ENCODE measurements at regions not wholly inside any gene's neighbourhood (a gene's known extent, or its start where the extent isn't known, plus 50 kb on each side); places are given as distances from the start of the nearest gene placed in this dataset.
"Not testable (repeated sequence)": the region's sequence is repeated elsewhere in the genome, so short reads cannot be mapped to it uniquely, and the experiment has no call there.

DNA sequence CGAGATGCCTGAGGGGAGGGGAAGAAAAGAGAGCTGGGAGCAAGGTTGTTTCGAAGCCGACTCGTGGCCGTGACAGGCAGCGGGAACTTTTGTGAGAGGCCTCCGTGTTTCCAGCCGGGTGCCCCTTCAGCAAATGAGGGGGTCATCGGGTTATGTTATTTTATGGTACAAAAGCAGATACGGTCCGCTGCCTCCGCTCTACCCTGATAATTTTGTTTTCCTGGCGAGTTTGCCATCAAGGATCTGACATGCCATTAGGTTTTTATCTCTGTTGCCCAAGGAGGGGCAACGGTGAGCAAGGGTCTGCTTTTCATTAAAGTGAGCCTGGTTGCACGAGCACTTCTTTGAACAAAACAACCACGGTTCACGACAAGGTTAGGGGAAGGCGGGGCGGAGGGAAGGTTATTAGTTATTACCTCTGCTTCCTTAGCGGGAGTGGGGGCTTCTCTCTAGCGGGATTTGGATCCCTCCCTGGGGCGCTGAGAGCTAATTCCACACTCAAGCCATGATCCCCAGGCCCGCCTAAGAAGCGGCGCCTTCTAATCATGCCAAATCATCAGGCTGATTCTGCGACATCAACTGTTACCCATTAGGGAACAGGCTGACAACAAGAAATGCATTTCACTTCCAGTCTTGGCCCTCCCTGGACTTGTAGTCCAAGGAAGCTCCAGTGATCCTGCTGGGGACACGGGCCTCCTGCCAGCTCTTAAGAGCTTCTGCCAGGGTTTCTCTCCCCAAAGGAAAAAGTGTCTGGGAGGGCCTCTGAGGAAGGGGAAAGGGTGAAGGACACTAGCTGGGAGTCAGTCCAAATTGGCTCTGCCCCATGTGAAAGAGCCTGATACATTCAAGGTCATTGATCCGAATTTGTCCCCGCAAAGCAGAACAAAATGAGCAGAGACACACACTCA lies 617.7 kb downstream of the MID1IP1 start:
- no peak for DNase-seq

DNA sequence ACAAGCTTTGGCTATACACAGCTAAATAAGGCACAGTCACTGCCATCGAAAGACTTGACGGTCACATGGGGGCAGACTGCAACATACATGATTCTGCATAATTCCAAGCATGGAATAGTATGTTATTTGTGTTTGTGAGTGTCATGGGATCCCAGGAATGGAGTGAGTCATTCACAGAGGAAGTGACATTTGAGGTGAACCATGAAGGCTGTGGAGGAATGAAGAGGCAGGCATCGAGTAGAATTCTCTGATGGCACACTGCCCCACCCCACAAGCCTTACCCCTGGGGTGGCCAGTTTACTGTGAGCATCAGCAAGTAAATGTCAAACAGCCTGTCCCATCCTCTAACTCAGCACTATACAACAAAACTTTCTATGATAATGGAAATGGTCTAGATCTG lies 619.7 kb downstream of the MID1IP1 start:
- DNase-seq: no peak

- no peak for DNase-seq
Measured at GRCh38 chrX:39425124-39425806, 624.0 kb downstream of the MID1IP1 start.

GRCh38 chrX:39426101-39426500 lies 624.8 kb downstream of the MID1IP1 start:
- DNase-seq: no peak

DNA sequence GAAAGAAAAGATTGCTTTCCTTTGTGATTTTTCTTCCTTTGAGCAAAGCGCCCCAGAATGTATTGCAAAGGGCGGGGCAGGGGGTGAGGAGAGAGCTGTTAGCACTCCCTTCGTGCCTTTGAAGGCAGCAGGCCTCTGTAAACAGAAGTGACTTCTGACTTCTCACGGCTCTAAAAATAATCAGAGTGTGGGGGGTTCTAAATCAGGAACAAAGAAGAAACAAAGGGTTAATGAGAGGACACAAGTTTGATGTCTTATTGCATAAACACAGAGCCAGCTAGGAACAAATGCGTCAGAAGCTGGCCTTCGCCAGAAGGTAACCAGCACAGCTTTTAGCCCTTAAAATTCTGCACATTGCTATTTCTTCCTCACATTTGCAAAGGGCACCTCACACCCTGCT lies 626.2 kb downstream of the MID1IP1 start:
- no peak for DNase-seq

DNA sequence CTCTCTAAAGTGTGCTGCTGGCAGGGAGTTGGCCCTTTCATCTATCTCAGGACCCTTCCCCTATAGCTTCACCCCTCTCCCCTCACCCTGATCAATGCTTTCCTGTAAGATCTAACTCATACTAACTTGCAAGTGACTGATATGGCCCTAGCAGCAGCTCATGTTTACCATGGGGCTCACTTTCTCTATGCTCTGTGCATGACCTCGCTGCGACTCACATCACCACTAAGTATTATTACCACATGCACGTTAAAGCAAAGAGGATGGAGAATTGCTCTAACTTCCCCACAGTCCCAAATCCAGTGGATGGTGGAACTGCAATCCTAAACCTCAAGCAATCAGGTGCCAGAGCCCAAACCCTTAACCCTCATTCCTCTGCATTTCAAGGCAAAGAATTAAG lies 626.6 kb downstream of the MID1IP1 start:
- peak; percentile 2 for DNase-seq

GRCh38 chrX:39430551-39430950 lies 629.3 kb downstream of the MID1IP1 start:
- DNase-seq: no peak

GRCh38 chrX:39431893-39432292 lies 630.6 kb downstream of the MID1IP1 start:
- DNase-seq: no peak

DNA sequence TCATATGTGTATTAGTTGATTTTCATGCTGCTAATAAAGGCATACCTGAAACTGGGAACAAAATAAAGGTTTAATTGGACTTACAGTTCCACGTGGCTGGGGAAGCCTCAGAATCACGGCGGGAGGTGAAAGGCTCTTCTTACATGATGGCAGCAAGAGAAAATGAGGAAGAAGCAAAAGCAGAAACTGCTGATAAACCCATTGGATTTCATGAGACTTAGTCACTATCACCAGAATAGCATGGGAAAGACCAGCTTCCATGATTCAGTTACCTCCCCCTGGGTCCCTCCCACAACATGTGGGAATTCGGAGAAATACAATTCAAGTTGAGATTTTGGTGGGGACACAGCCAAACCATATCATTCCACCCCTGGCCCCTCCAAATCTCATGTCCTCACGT lies 633.4 kb downstream of the MID1IP1 start:
- not testable (repeated sequence) for DNase-seq

DNA sequence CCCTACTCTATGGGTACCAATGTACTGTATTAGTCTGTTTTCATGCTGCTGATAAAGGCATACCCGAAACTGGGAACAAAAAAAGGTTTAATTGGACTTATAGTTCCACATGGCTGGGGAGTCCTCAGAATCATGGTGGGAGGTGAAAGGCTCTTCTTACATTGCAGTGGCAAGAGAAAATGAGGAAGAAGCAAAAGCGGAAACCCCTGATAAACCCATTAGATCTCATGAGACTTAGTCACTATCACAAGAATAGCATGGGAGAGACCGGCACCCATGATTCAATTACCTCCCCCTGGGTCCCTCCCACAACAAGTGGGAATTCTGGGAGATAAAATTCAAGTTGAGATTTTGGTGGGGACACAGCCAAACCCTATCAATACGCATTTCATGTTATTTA lies 635.3 kb downstream of the MID1IP1 start:
- DNase-seq: not testable (repeated sequence)

DNA sequence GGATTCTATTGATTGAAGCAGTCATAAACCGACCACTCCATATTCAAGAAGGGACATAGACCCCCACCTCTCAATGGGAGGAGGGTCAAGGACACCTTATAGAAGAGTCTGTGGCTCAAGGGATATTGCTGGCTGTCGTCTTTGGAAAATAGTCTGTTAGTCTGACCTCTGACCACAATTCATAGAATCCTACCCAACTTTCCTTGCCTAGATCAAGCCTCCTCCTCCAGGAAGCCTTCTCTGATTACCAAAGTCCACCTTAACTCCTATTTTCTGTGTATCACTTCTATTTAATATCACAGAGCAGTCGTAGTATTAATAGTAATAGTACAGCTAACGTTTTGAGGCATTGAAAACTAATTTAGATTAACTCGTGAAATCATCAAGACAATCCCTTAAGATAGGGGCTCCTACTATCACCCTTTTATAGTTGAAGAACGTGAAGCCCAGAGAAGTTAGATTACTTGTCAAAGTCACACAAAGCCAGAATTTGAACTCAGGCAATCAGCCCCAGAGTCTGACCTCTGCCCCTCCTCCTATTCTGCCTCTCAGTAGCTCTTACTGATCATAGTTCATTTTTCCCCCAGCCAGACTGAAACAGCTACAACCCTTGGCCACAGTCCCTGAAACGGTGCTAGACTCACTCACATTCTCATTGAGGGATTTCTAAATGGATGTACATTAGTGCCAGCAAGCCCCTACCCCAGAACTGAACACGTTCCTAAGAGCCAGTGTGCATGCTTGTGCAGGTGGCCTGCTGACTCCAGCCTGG lies 636.6 kb downstream of the MID1IP1 start:
- no peak for DNase-seq

GRCh38 chrX:39438603-39439602 lies 637.6 kb downstream of the MID1IP1 start:
- no peak for DNase-seq

DNA sequence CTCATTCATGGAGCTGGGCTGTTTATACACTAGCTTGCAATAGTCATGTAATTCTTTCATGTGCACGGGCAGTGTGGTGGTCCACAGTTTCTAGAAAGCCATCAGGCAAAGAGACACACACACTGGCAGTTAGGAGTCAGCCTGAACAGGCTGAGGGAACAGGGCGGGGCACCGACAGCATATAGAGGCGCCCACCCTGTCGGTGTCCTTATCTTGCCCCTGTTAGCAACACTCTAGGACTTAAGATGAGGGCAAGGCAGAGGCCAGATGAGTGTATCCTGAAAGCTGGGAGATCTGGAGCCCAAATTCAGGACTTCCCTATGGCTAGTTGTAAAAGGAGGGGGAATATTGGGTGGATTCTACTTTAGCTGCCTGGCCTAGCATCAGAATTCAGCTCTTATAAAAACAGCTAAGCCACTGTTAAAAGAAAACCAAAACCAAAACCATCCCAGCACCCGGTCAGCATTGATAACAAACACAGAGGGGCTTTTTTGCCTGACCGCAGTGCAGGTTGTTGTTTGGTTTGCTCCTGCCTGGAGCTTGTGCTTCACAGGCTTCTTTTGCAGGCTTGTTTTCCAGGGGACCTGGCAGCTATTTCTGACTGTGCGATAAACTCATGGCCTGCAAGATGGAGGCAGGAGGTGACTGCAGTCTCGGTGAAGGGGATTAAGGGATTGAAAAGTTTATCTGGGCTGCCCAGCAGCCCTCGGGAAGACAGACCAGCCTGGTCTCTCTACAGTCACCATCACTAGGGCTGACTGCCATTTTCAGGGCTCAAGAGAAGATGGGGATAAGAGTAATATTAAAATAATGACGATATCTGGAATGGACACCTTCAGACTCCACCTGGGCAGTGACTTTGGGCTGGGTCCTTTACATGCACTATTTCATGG lies 638.9 kb downstream of the MID1IP1 start:
- DNase-seq: no peak

- no peak for DNase-seq
Measured at GRCh38 chrX:39440799-39441284, 639.6 kb downstream of the MID1IP1 start.

- DNase-seq: no peak
Measured at GRCh38 chrX:39442332-39442731, 641.1 kb downstream of the MID1IP1 start.

DNA sequence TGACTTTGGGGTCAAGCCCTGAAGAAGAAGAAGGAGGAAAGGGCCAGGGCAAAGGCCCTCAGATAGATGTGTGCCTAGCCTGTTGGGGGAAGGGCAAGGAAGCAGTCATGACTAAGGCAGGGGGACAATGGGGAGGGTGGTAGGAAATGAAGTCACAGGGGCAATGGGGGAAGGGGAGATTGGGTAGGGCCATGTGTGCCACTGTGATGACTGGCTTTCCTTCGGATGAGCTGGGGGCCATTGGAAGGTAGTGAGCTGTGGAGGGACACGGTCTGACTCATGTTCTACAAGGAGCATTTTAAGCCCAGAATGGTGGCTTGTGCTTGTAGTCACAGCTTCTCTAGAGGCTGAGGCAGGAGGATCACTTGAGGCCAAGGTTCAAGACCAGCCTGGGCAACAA lies 642.0 kb downstream of the MID1IP1 start:
- no peak for DNase-seq

GRCh38 chrX:39445336-39445735 lies 644.1 kb downstream of the MID1IP1 start:
- no peak for DNase-seq

- no peak for DNase-seq
Measured at GRCh38 chrX:39449352-39449751, 648.1 kb downstream of the MID1IP1 start.

DNA sequence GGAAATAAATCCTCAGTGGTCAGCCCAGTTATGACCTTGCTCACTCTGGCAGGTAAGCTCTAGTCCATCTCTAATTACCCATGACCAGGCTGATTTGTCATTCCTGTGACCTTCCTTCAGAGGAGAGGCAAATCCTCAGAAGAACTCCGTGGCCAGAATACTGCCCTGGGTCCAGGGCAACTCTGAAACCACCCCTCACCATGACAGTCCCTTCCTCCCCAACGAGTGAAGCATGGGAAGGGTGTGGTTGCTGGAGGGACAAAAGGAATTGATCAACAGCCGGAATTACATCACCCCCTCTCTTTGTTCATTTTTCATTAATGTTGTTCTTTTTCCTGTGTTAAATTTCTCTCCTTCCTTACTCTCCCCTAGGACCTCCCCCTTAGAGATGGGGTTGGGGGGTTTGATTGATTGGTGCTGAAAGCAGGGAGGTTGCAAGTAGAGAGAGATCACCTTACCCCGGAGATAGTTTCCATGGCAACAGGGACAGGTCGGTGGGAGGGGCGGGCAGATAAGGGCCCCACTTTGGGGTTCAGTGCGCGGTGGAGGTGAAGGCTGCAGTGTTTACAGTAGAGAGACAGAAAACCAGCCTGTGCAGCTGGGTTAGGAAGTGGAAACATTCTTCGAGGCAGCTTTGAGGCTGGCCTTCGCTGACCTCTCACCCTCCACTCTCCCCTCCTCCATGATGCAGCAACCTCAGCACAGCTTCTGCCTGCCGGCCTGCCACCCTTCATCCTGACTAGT lies 647.4 kb downstream of the BCOR start:
- DNase-seq: no peak

- DNase-seq: no peak
Measured at GRCh38 chrX:39451046-39451445, 646.7 kb downstream of the BCOR start.

Data from NCI-H226 (cell line).